ENCODE measurements at regions not wholly inside any gene's neighbourhood (a gene's known extent, or its start where the extent isn't known, plus 50 kb on each side); places are given as distances from the start of the nearest gene placed in this dataset.

- 92 to 98% (median 98%) methylated on average over 1 of the region's 1 CpG for WGBS, 3 donors
- DNase-seq = no peak
- Histone ChIP-seq H3K9me3 (no peaks in the 10 kb centered on the region), H3K27ac (no peak overlapping the region), H3K4me1 (ENCODE audit: insufficient read depth) (no peaks in the 10 kb centered on the region), H3K27me3 (no peaks in the 10 kb centered on the region), H3K4me3 (no peak overlapping the region), H3K36me3 (no peaks in the 10 kb centered on the region)
- intact Hi-C loops (cut with DNase I) = loop anchor here in 1 of 4 donors (10.0 kb wide), 1 partner anchor 61 kb away; no protein-coding TSS in a partner anchor
- no peak for TF ChIP-seq POLR2A (IDR thresholded peaks at IDR 0.05)
Measured at GRCh38 chr16:13634253-13634652, 285.7 kb upstream of the ERCC4 start.

GRCh38 chr16:13634959-13635358 is 285.0 kb upstream of the ERCC4 start:
- intact Hi-C loops (cut with DNase I) = loop anchor here in 1 of 4 donors (10.0 kb wide), 1 partner anchor 60 kb away; no protein-coding TSS in a partner anchor
- no peak for TF ChIP-seq CTCF (IDR thresholded peaks at IDR 0.05)
- no peak for TF ChIP-seq EP300 (IDR thresholded peaks at IDR 0.05)
- no peak for TF ChIP-seq POLR2A (IDR thresholded peaks at IDR 0.05)
- H3K36me3 ChIP-seq = no peaks in the 10 kb centered on the region
- H3K4me3 ChIP-seq = no peak overlapping the region
- H3K9me3 ChIP-seq = no peaks in the 10 kb centered on the region
- H3K27ac ChIP-seq = no peak overlapping the region
- no peaks in the 10 kb centered on the region for H3K27me3 ChIP-seq
- DNase-seq = no peak
- no peaks in the 10 kb centered on the region for H3K4me1 ChIP-seq (ENCODE audit: insufficient read depth)
- WGBS, 3 donors = 87% methylated on average over 6 of the region's 6 CpGs

- intact Hi-C loops (cut with DNase I) = loop anchor here in 1 of 4 donors (10.0 kb wide), 1 partner anchor 57 kb away; no protein-coding TSS in a partner anchor
- Histone ChIP-seq H3K4me1 (ENCODE audit: insufficient read depth) (no peaks in the 10 kb centered on the region), H3K4me3 (no peak overlapping the region), H3K27me3 (no peaks in the 10 kb centered on the region), H3K9me3 (no peaks in the 10 kb centered on the region), H3K36me3 (no peaks in the 10 kb centered on the region), H3K27ac (no peak overlapping the region)
- WGBS, 3 donors = 82 to 83% (median 83%) methylated on average over 2 of the region's 2 CpGs
- no peak for DNase-seq
- no peak for TF ChIP-seq EP300 (IDR thresholded peaks at IDR 0.05)
- no peak for TF ChIP-seq POLR2A (IDR thresholded peaks at IDR 0.05)
Measured at GRCh38 chr16:13638218-13638617, 281.7 kb upstream of the ERCC4 start.

- Histone ChIP-seq H3K27ac (no peak overlapping the region), H3K9me3 (no peaks in the 10 kb centered on the region), H3K4me1 (ENCODE audit: insufficient read depth) (no peaks in the 10 kb centered on the region), H3K36me3 (no peaks in the 10 kb centered on the region), H3K27me3 (no peaks in the 10 kb centered on the region), H3K4me3 (no peak overlapping the region)
- no peak for DNase-seq
- TF ChIP-seq POLR2A (IDR thresholded peaks at IDR 0.05) (no peak), CTCF (IDR thresholded peaks at IDR 0.05) (no peak), EP300 (IDR thresholded peaks at IDR 0.05) (no peak)
- WGBS, 3 donors = 80 to 92% (median 90%) methylated on average over 3 of the region's 3 CpGs
- intact Hi-C loops (cut with DNase I) = no loop called here
Measured at GRCh38 chr16:13643412-13643811, 276.5 kb upstream of the ERCC4 start.

- DNase-seq = no peak
- no peak for TF ChIP-seq CTCF (IDR thresholded peaks at IDR 0.05)
- TF ChIP-seq EP300 (IDR thresholded peaks at IDR 0.05) = no peak
- no peak for TF ChIP-seq POLR2A (IDR thresholded peaks at IDR 0.05)
- intact Hi-C loops (cut with DNase I) = no loop called here
- no peaks in the 10 kb centered on the region for H3K9me3 ChIP-seq
- H3K4me1 ChIP-seq (ENCODE audit: insufficient read depth) = no peaks in the 10 kb centered on the region
- H3K4me3 ChIP-seq = no peak overlapping the region
- 7 to 20% (median 18%) methylated on average over 6 of the region's 6 CpGs for WGBS, 3 donors
- H3K27me3 ChIP-seq = no peaks in the 10 kb centered on the region
- H3K27ac ChIP-seq = no peak overlapping the region
- no peaks in the 10 kb centered on the region for H3K36me3 ChIP-seq
Measured at GRCh38 chr16:13645601-13646245, 274.2 kb upstream of the ERCC4 start.
